ENCODE measurements at regions not wholly inside any gene's neighbourhood (a gene's known extent, or its start where the extent isn't known, plus 50 kb on each side); places are given as distances from the start of the nearest gene placed in this dataset.

DNA sequence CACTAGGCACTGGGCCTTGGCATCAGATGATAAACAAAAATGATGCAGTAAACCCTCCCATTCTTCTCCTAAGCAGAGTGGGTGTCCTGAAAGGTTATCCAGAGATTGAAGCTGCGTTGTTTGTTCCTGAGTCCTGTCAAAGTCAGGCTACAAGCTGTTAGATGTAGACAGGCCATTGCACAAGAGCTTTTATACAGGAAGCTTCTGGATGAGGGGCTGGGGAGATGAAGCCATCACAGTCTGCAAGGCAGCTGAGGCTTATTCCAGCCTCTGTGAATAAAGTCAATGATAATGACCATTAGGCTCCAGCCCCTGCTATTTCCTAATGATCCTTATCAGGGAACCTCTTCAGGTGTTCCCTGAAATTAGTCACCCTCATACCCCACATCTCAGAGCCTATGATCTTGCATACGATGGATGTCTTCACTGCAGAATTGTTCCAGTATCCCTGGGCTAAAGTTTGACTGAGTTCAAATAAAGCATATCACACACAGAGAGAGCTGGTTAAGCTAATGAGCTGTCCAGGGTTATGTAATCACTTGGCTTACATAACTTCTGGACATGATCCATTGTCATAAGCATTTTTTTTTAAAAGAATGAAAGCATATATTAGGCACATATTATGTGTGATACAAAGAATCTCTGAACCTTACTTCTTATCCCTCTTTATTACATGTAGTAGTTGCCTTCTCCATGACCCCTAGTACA, 337.1 kb upstream of the OR4E1 start:
- TF ChIP-seq CTCF (IDR thresholded peaks at IDR 0.05), result no peak
- no peak for TF ChIP-seq POLR2A (IDR thresholded peaks at IDR 0.05)
